Fibroblast of skin of right quadriceps (primary cell): ENCODE measurements at regions not wholly inside any gene's neighbourhood (a gene's known extent, or its start where the extent isn't known, plus 50 kb on each side); places are given as distances from the start of the nearest gene placed in this dataset.
A peak's percentile ranks its signal among the peaks of the same experiment; 100 is the strongest.

ENCODE experiments used
- DNase-seq: peaks from one replicate; pipeline ENCODE4 v3.0.0-alpha.2; 2013

DNA sequence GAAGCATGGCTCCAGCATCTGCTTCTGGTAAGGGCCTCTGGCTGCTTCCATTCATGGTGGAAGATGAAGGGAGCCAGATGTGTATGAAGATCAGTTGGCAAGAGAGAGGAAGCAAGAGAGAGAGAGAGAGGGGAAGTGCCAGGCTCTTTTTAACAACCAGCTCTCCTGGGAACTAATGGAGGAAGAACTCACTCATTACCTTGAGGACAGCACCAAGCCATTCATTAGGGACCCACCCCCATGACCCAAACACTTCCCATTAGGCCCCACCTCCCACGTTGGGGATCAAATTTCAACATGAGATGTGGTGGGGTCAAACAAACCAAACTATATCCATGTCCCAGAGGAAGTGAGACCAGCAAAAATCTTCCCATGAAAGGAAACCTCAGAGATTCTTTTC, 124.8 kb upstream of the SIX2 start:
- no peak for DNase-seq

DNA sequence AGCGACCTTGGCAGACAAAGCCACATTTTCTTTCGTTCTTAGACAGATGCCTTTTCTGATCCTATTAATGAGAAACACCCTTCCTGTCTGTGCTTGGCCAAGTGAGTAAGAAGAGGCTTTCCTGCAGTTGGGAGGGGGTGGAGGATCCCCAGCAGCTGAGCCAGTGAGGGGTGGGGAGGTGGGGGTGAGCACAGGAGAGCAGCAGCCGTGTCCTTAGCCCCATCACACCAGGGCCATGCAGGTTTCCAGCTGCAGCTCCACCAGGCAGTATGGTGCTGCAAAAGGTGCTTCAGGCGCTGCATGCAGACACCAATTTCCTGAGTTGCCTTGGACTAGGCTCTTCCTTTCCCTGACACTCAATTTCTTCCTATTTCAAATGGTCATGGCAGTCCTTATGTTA, 123.3 kb upstream of the SIX2 start:
- DNase-seq = no peak

- DNase-seq = no peak
Observed at GRCh38 chr2:45131587-45131986, 122.3 kb upstream of the SIX2 start.

- no peak for DNase-seq
Observed at GRCh38 chr2:45130736-45131135, 121.5 kb upstream of the SIX2 start.

DNA sequence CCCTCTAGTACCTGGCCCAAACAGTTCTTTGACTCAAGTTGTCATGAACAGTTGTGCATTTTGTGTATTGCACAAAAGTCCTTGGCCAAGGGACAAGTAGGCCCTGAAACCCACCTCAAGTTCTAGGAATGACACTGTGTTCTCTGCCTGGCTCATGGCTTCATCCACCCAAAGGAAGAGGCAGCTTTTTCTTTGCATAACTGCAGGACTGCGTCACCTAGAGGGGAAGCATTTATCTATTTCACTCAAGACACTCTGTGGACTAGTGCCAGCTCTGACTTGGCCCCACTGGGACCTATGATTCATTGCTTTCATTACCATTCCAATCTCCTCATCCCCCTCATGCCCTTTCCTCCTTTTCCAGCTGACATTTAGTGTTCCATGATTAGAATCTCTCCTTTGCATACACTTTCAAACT, 119.3 kb upstream of the SIX2 start:
- DNase-seq = peak; percentile 97

- DNase-seq = no peak
Observed at GRCh38 chr2:45127891-45128290, 118.6 kb upstream of the SIX2 start.

- no peak for DNase-seq
Observed at GRCh38 chr2:45127321-45127720, 118.1 kb upstream of the SIX2 start.

DNA sequence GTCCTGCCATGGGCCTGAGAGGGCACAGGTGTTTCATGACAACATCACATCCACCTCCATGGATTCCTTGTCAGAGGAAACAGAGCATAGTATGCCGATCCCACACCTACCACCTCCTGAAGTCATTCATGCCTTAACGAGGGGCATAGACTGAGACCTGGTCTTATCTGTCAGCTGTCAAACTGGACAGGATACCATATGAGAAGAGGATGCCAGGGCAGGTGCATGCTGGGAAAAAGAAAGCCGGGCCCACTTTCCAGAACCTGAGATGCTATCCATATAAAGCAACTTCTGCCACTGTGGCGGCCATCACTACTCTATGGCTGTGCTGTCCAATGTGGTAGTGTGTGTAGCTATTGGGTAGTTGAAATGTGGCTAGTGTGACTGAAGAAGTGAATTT, 116.0 kb upstream of the SIX2 start:
- DNase-seq = no peak

DNA sequence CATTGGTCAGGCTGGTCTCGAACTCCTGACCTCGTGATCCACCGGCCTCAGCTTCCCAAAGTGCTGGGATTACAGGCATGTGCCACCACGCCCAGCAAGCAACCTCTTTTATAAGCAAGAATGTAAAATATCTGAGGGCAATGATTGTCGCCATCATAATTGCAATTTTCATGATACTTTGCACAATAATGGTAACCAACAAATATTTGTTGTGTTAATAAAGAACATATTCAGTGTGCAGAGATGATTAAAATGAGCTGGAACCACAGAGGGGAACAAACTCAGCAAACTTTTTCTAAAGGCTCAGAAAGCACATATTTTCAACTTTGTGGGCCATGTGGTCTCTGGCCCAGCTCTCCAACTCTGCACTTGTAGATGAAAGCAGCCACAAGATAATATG, 115.2 kb upstream of the SIX2 start:
- DNase-seq = no peak

DNA sequence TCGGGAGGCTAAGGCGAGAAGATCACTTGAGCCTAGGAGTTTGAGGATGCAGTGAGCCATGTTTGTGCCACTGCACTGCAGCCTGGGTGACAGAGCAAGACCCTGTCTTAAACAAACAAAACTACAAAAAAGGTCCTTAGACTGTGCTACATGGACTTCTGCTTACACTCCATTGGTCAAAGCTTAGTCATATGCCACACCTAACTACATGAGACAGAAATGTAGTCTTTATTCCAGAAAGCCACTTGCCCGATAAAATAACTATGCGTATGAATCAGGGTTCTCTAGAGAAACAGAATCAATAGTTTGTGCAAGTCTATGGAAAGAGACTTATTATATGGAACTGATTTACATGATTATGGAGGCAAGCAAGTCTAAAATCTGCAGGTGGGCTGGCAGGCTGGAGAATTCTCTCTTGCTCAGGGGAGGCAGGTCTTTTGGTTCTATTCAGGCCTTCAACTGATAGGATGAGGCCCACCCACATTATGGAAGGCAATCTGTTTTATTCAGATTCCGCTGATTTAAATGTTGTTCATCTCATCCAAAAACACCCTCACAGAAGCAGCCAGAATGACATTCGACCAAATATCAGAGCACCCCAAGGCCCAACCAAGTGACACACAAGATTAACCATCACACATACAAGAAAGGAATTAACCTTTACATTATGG, 114.4 kb upstream of the SIX2 start:
- DNase-seq = no peak

DNA sequence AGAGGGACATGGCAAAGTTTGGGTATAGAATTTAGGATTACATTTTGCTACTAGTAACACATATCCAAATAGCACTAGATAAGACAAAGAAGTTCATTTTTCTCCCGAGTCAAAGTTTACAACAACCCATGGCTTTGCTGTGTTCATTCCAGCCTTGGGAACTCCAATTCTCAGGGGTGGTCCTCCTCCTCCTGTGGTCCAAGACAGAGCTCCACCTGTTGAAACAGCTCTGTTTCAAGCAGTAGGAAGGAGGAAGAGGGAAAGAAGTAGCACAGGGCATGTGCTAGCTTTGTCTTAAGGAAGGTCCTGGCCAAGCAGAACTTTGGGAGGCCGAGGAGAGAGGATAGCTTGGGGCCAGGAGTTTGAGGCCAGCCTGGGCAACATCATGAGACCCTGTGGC, 113.8 kb upstream of the SIX2 start:
- no peak for DNase-seq

DNA sequence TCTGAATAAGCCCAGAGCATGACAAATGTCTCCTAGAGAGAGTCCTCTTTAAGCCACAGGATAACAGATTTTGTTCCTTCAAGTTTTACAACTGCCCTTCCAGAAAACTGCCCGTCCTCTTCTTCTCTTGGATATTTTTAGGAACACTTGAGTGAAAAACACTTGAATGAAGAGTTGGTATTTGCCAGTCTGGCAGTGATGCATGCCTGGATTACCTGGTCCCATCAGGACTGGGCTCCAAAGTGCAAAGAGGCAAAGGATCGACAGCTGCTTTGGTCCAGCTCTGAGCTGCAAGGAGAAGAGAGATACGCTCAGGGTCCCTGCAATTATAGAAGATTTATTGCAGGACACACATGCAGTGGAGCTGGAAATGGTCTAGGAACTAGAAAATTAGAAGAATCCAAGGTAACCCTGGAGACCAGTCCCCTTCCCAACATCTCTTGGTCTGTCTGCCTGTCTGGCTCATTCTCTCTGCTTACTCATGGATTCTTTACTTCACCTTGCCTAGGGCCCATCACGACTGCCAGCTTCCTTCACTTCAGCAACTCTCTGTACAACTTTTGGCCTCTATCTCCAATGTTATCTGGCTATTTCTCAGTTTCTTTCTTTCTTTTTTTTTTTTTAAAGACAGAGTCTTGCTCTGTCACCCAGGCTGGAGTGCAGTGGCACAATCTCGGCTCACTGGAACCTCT, 112.1 kb upstream of the SIX2 start:
- DNase-seq = no peak

GRCh38 chr2:45120546-45120945, 111.3 kb upstream of the SIX2 start:
- DNase-seq = peak; percentile 16

GRCh38 chr2:45119855-45120254, 110.6 kb upstream of the SIX2 start:
- DNase-seq = peak; percentile 94

- DNase-seq = peak; percentile 71
Observed at GRCh38 chr2:45119038-45119437, 109.8 kb upstream of the SIX2 start.

- no peak for DNase-seq
Observed at GRCh38 chr2:45117383-45117782, 108.1 kb upstream of the SIX2 start.

DNA sequence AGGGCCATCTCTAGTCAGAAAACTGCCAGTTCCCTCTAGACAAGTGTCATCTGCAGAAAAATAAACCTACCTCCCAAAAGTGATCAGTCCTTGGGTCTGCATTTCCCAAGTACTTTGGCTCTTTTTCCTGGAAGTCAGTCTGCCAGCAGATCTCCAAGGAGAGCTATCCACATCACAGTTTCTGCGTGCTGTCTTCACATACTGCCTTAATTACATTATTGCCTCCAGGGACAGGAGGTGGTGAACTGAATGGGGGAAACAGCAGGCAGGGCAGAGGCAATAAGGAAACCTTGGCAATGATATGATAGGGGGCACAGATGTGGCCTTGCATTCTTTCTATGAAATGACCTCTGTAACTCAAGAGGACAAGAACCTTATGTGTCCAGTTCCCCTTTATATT, 105.9 kb upstream of the SIX2 start:
- DNase-seq = no peak

GRCh38 chr2:45114221-45114955, 105.1 kb upstream of the SIX2 start:
- no peak for DNase-seq

DNA sequence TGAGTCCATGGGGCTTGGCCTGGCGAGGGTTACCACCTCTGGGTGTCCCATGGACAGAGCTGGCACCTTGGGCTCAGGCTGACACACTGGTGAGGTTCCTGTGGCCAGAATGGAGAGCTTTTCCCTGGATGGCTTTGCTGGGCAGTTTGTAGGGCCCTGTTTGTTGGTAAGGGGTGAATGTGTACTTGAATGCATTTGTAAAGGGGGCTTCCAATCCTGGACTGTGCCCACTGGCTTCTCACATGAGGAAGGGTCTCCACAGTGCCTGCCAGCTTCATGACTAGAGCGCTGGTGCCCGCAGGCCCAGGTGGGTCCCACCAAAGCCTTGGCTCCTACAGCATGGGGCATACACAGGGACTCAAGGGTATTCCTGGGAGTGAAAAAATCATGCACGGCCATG, 103.5 kb upstream of the SIX2 start:
- no peak for DNase-seq

- DNase-seq = no peak
Observed at GRCh38 chr2:45105050-45105582, 95.9 kb upstream of the SIX2 start.

DNA sequence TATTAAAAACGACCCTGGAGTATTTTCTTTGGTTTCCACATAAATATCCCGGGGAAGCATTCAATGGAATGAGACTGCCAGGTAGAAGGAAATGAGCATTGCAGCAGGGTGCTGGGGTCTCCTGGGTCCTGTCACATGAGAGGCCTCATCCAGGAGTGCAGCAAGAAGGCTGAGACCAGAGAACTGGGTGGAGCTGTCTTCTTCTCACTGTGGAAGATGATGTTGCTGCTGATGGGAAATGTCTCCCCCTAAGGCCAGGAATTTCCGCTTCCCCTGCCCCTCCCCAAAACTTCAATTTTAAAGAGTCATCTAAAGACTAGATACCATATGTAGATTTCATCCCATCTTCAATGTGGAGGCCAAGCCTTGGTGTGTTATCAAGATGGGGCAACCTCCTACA, 95.2 kb upstream of the SIX2 start:
- no peak for DNase-seq

GRCh38 chr2:45103351-45104345, 94.4 kb upstream of the SIX2 start:
- DNase-seq = no peak
